HCEC 1CT (cell line): ENCODE measurements at regions not wholly inside any gene's neighbourhood (a gene's known extent, or its start where the extent isn't known, plus 50 kb on each side); places are given as distances from the start of the nearest gene placed in this dataset.

Source experiments
- DNase-seq: peaks from one replicate; pipeline ENCODE4 v3.0.0-alpha.2; 2017

GRCh38 chr19:23855676-23856075, 59.0 kb upstream of the ZNF726 start:
- DNase-seq, result no peak

GRCh38 chr19:23851966-23852365, 62.7 kb upstream of the ZNF726 start:
- no peak for DNase-seq

- no peak for DNase-seq
Measured at GRCh38 chr19:23832717-23833327, 74.1 kb upstream of the ZNF681 start.

DNA sequence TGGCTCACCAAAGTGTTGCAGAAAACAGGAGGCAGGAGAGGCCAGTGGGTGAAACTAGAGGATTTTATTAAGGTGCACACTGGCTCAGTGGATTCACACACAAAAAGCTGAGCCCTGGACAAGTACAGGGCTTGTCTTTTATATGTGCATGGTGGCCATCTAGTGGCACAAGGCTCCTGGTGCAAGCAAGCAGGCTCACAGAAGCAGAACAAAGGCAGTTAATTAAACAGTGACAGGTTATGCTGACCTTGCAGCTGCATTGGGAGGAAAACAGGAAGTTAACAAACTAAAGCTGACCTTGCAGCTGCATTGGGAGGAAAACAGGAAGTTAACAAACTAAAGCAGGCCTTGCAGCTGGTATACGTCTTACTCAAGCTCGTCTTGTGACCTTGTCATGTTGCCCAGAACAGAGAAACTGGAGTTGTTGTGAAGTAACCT, 65.3 kb upstream of the ZNF681 start:
- DNase-seq, result no peak

GRCh38 chr19:23822735-23823134, 64.0 kb upstream of the ZNF681 start:
- no peak for DNase-seq

GRCh38 chr19:23817519-23817918, 58.8 kb upstream of the ZNF681 start:
- DNase-seq, result peak; percentile 3

DNA sequence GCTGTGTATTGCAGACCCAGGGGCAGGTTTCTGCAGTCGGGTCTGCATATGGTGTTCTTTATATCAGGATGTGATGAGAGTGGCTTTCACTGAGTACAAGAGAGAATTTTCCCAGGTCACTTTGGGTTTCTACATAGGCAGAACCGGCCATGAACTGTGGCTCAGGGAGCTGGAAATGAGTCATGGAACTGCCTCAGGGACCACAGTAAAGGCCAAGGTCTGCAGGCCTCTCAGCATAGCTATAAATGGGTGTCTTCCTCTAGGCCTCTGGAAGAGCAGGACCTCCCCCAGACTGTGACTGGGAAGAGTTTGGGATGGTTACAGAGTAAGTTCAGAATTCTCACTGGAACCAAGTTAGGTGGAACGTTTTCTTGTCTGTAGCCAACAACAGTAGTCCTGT, 51.8 kb upstream of the ZNF681 start:
- DNase-seq, result no peak
